HG03520 (cell line): ENCODE measurements at regions not wholly inside any gene's neighbourhood (a gene's known extent, or its start where the extent isn't known, plus 50 kb on each side); places are given as distances from the start of the nearest gene placed in this dataset.

ENCODE experiments used
- ATAC-seq: cut with Tn5 transposase; IDR thresholded peaks from one replicate; pipeline ENCODE4 v1.9.1; 2021; ENCODE audit warnings: mild to moderate bottlenecking, moderate library complexity; ENCODE audit not compliant: unreplicated experiment

- ATAC-seq, result no peak
Observed at GRCh38 chr1:177490036-177490639, 319.4 kb downstream of the BRINP2 start.

- ATAC-seq, result no peak
Observed at GRCh38 chr1:177488722-177489121, 318.0 kb downstream of the BRINP2 start.

- no peak for ATAC-seq
Observed at GRCh38 chr1:177487481-177487880, 316.7 kb downstream of the BRINP2 start.

- ATAC-seq, result no peak
Observed at GRCh38 chr1:177480741-177481305, 310.1 kb downstream of the BRINP2 start.

GRCh38 chr1:177479600-177479999, 308.8 kb downstream of the BRINP2 start:
- ATAC-seq, result no peak

- no peak for ATAC-seq
Observed at GRCh38 chr1:177476676-177477075, 305.9 kb downstream of the BRINP2 start.

- no peak for ATAC-seq
Observed at GRCh38 chr1:177472567-177472966, 301.8 kb downstream of the BRINP2 start.

GRCh38 chr1:177471244-177471643, 300.5 kb downstream of the BRINP2 start:
- no peak for ATAC-seq

GRCh38 chr1:177469519-177469918, 298.8 kb downstream of the BRINP2 start:
- no peak for ATAC-seq

GRCh38 chr1:177466286-177466685, 295.5 kb downstream of the BRINP2 start:
- ATAC-seq, result no peak

- ATAC-seq, result no peak
Observed at GRCh38 chr1:177464686-177465085, 293.9 kb downstream of the BRINP2 start.

GRCh38 chr1:177451191-177451590, 280.4 kb downstream of the BRINP2 start:
- ATAC-seq, result no peak

- no peak for ATAC-seq
Observed at GRCh38 chr1:177448652-177449357, 278.0 kb downstream of the BRINP2 start.

- no peak for ATAC-seq
Observed at GRCh38 chr1:177448036-177448615, 277.4 kb downstream of the BRINP2 start.

GRCh38 chr1:177444997-177445746, 274.4 kb downstream of the BRINP2 start:
- ATAC-seq, result no peak

- ATAC-seq, result no peak
Observed at GRCh38 chr1:177443003-177443402, 272.2 kb downstream of the BRINP2 start.

GRCh38 chr1:177442584-177442983, 271.8 kb downstream of the BRINP2 start:
- no peak for ATAC-seq

GRCh38 chr1:177441281-177441680, 270.5 kb downstream of the BRINP2 start:
- no peak for ATAC-seq

- no peak for ATAC-seq
Observed at GRCh38 chr1:177440821-177441220, 270.1 kb downstream of the BRINP2 start.

- no peak for ATAC-seq
Observed at GRCh38 chr1:177439301-177439700, 268.5 kb downstream of the BRINP2 start.

- no peak for ATAC-seq
Observed at GRCh38 chr1:177435364-177435763, 264.6 kb downstream of the BRINP2 start.
